H7 (cell line): ENCODE measurements at regions not wholly inside any gene's neighbourhood (a gene's known extent, or its start where the extent isn't known, plus 50 kb on each side); places are given as distances from the start of the nearest gene placed in this dataset.

Experiments used
- DNase-seq: peaks from one replicate; pipeline ENCODE4 v3.0.0; 2012
- H3K27me3 ChIP-seq: 2 replicates; pipeline ENCODE4 v1.6.0; 2011; ENCODE audit warnings: mild to moderate bottlenecking, low read length; ENCODE audit not compliant: control insufficient read depth, insufficient read depth
- H3K36me3 ChIP-seq: replicated peaks from 2 replicates; pipeline ENCODE4 v1.5.1; 2011; ENCODE audit warnings: low read length; ENCODE audit not compliant: control insufficient read depth, insufficient read depth
- H3K4me3 ChIP-seq: 2 replicates; pipeline ENCODE4 v1.5.1; 2011; ENCODE audit warnings: low read depth, mild to moderate bottlenecking, control low read depth, low read length, moderate library complexity; ENCODE audit not compliant: insufficient read depth

- DNase-seq: no peak
- Histone ChIP-seq H3K36me3 (peaks cover 14% of the 10 kb centered on the region), H3K4me3 (no peak overlapping the region), H3K27me3 (no peaks in the 10 kb centered on the region)
Measured at GRCh38 chr9:2286825-2287455, 271.8 kb downstream of the SMARCA2 start.

DNA sequence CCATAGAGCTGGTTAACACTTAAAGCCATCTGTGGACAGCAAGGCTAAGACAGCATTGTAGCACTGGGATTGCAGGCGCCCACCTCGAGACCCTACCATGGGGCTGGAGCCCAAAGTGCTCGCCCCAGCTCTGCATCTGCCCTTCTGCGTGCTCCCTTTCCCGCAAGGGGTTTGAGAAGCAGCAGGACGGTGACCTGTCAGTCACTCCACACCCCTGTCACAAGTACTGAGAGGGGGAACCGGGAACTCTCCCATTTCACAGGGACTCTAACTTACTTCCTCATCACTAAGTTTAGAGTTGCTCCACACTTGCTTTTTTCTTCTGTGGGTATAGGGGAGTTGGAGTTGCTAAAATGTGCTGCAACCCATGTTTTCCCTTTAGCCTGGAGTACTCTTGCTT lies 273.2 kb downstream of the SMARCA2 start:
- H3K4me3 ChIP-seq: no peak overlapping the region
- H3K36me3 ChIP-seq: peaks cover 14% of the 10 kb centered on the region
- DNase-seq: no peak
- H3K27me3 ChIP-seq: no peaks in the 10 kb centered on the region

DNA sequence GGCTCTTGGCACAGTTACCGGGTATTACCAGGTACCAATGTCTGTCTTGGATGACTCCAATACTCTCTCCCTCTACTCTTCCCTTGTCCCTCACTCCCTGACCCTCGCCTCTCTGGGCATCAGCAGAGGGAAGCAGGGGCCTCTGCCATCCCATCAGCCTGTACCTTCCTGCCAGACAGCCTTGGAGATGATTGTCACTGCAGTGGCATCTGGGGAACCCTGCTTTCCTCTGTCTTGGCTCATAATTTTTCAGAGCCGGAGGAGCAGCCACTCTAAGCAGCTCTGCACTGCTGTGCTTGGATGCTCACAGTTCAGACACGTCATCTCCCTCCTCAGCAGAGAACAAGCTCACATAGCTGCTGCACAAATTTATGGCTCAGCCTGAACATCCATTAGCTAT lies 274.1 kb downstream of the SMARCA2 start:
- DNase-seq: no peak
- Histone ChIP-seq H3K27me3 (no peaks in the 10 kb centered on the region), H3K4me3 (no peak overlapping the region), H3K36me3 (peaks cover 14% of the 10 kb centered on the region)

DNA sequence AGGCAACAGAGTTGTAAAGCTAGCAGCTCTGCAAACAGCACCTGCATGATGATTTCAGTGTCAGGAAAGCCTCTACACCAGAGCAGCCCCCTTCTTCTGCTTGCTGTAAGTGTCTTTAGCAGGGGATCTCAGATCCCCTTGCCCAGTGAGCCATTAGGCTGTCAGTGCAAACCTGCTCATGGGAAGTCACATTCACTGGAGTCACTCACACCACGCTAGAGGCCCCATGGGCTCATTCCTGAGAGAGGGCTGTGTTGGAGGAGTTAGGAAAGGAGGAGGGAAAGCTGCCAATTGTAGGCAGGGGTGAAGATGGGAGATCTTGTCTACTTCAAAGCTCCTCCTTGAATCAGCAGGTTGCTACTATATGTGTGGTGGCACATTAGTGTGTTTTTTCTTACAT lies 275.2 kb downstream of the SMARCA2 start:
- Histone ChIP-seq H3K27me3 (no peaks in the 10 kb centered on the region), H3K4me3 (no peak overlapping the region), H3K36me3 (peaks cover 12% of the 10 kb centered on the region; the same call in 1 of the 2 replicates)
- no peak for DNase-seq

- Histone ChIP-seq H3K27me3 (no peaks in the 10 kb centered on the region), H3K4me3 (no peak overlapping the region), H3K36me3 (peaks cover 9% of the 10 kb centered on the region; the same call in 1 of the 2 replicates)
- no peak for DNase-seq
Measured at GRCh38 chr9:2291980-2292704, 277.0 kb downstream of the SMARCA2 start.

DNA sequence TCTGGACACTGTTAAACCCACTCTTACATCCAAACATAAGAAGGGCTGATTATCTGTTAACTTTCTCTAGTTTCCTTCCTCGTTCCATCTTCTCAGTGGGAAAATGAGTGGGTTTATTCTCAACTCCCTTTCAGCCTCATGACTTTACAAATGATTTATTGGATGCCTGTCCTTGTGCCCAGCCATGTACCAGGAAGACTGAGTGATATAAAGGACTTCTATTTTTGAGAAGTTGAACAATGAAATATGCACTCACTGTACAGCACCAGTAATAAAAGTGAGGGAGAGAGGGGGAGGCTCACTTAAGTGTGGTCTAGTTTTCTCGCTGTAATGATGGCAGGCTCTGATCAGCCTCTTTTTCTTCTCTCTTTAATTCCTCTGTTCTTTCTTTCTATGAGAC lies 277.6 kb downstream of the SMARCA2 start:
- no peak for DNase-seq

DNA sequence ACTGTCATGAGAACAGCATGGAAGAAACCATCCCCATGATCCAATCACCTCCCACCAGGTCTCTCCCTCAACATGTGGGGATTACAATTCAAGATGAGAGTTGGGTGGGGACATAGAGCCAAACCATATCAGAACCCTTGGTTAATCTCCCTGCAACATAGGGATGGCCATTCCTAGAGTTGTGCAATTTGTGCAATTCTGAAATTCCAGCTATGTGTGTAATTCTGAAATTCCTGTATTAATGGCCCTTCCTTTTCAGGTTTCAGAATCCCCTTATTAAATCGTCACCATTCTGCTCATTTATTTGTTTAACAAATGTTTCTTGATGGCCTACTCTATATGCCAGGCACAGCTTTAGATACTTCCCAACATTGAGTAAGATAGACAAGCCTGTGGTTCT lies 282.6 kb downstream of the SMARCA2 start:
- DNase-seq: no peak
- Histone ChIP-seq H3K36me3 (no peaks in the 10 kb centered on the region; the same call in 1 of the 2 replicates), H3K27me3 (no peaks in the 10 kb centered on the region), H3K4me3 (no peak overlapping the region)

More for the DNA sequence above, 277.6 kb downstream of the SMARCA2 start:
- no peaks in the 10 kb centered on the region for H3K27me3 ChIP-seq
- no peak overlapping the region for H3K4me3 ChIP-seq
- H3K36me3 ChIP-seq: peaks cover 9% of the 10 kb centered on the region; the same call in 1 of the 2 replicates

DNA sequence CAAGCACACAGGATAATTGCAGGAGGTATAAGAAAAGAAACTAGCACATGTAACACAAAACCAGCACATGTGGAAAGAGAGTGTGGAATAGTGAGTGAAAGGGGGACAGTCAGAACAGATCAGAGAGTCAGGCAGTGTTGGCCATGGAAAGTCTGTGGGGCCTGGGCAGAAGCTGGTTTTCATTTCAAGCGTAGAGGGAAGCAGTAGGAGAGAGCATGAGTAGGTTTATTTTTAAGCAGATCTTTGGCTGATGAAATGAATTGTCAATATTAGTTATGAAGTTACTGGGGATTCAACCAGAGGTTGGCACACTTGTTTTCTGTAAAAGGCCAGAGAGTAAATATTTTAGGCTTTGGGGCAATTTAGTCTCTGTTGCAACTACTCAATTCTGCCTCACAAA lies 283.1 kb downstream of the SMARCA2 start:
- Histone ChIP-seq H3K36me3 (no peaks in the 10 kb centered on the region; the same call in 1 of the 2 replicates), H3K4me3 (no peak overlapping the region), H3K27me3 (no peaks in the 10 kb centered on the region)
- no peak for DNase-seq

GRCh38 chr9:2299156-2299842 lies 284.2 kb downstream of the SMARCA2 start:
- H3K36me3 ChIP-seq: no peaks in the 10 kb centered on the region; the same call in 1 of the 2 replicates
- H3K4me3 ChIP-seq: no peak overlapping the region
- DNase-seq: no peak
- H3K27me3 ChIP-seq: no peaks in the 10 kb centered on the region

- DNase-seq: no peak
- Histone ChIP-seq H3K27me3 (no peaks in the 10 kb centered on the region), H3K36me3 (no peaks in the 10 kb centered on the region; the same call in 1 of the 2 replicates), H3K4me3 (no peak overlapping the region)
Measured at GRCh38 chr9:2299843-2300205, 284.7 kb downstream of the SMARCA2 start.

- Histone ChIP-seq H3K36me3 (no peaks in the 10 kb centered on the region; the same call in 1 of the 2 replicates), H3K27me3 (no peaks in the 10 kb centered on the region), H3K4me3 (no peak overlapping the region)
- no peak for DNase-seq
Measured at GRCh38 chr9:2300325-2300724, 285.2 kb downstream of the SMARCA2 start.

DNA sequence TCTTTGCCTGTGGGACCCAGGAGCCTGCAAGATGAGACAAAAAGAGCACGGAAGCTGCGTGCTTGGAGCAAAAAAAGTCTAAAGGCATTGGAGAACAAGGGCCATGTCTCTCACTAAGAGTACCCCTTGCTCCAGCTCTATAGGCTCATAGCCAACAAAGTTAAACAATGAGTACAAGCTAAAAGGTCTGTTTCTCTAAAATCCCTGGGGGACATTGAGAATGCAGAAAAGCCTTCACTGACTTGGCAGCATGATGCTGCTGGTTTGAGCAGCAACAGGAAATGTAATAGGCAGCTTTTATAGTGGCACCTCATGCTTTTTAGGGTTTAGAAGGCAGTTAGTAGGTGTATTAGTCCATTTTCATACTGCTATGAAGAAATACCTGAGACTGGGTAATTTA lies 287.5 kb downstream of the SMARCA2 start:
- Histone ChIP-seq H3K4me3 (no peak overlapping the region), H3K36me3 (no peaks in the 10 kb centered on the region), H3K27me3 (no peaks in the 10 kb centered on the region)
- no peak for DNase-seq

GRCh38 chr9:2303056-2303455 lies 287.9 kb downstream of the SMARCA2 start:
- Histone ChIP-seq H3K27me3 (no peaks in the 10 kb centered on the region), H3K4me3 (no peak overlapping the region), H3K36me3 (no peaks in the 10 kb centered on the region)
- DNase-seq: no peak

- Histone ChIP-seq H3K36me3 (no peaks in the 10 kb centered on the region), H3K27me3 (no peaks in the 10 kb centered on the region), H3K4me3 (no peak overlapping the region)
- DNase-seq: no peak
Measured at GRCh38 chr9:2307480-2307879, 292.3 kb downstream of the SMARCA2 start.

- Histone ChIP-seq H3K36me3 (no peaks in the 10 kb centered on the region), H3K4me3 (no peak overlapping the region), H3K27me3 (no peaks in the 10 kb centered on the region)
- no peak for DNase-seq
Measured at GRCh38 chr9:2311920-2312319, 296.8 kb downstream of the SMARCA2 start.
